Body of pancreas (tissue), 4 donors: ENCODE measurements at regions not wholly inside any gene's neighbourhood (a gene's known extent, or its start where the extent isn't known, plus 50 kb on each side); places are given as distances from the start of the nearest gene placed in this dataset.

ENCODE experiments used
- CTCF ChIP-seq, 7 experiments: fragments of 450-650 bp in 4 of 7; fragments of 200-600 bp in 3 of 7; sonication (generic) in 3 of 7; IDR thresholded peaks; one replicate each; pipeline ENCODE4 v1.5.1; 2016 to 2019; ENCODE audit warnings: antibody characterized with exemption in 7 of 7
- POLR2A ChIP-seq, 3 donors: fragments of 450-650 bp; IDR thresholded peaks; one replicate each; pipeline ENCODE4 v1.6.1; 2016; ENCODE audit warnings: antibody characterized with exemption in 3 of 3, mild to moderate bottlenecking in 2 of 3

- TF ChIP-seq POLR2A (IDR thresholded peaks at IDR 0.05) (no peak), CTCF (IDR thresholded peaks at IDR 0.05) (no peak)
Measured at GRCh38 chr17:72411124-72411563, 290.3 kb downstream of the SOX9 start.
